ENCODE measurements at regions not wholly inside any gene's neighbourhood (a gene's known extent, or its start where the extent isn't known, plus 50 kb on each side); places are given as distances from the start of the nearest gene placed in this dataset.
"Not testable (repeated sequence)": the region's sequence is repeated elsewhere in the genome, so short reads cannot be mapped to it uniquely, and the experiment has no call there.

GRCh38 chr13:79988573-79988972 is 352.4 kb downstream of the SPRY2 start:
- no peak for DNase-seq

GRCh38 chr13:79987761-79988160 is 353.2 kb downstream of the SPRY2 start:
- no peak for DNase-seq

GRCh38 chr13:79987323-79987722 is 353.6 kb downstream of the SPRY2 start:
- DNase-seq, result no peak

- no peak for DNase-seq
Measured at GRCh38 chr13:79986890-79987289, 354.0 kb downstream of the SPRY2 start.

- DNase-seq, result not testable (repeated sequence)
Measured at GRCh38 chr13:79974935-79975650, 365.8 kb downstream of the SPRY2 start.

- DNase-seq, result peak; percentile 1 to 11
Measured at GRCh38 chr13:79973533-79973963, 367.4 kb downstream of the SPRY2 start.

GRCh38 chr13:79972066-79972569 is 368.8 kb downstream of the SPRY2 start:
- DNase-seq, result no peak

GRCh38 chr13:79966493-79966895 is 374.4 kb downstream of the SPRY2 start:
- no peak for DNase-seq

GRCh38 chr13:79966059-79966458 is 374.9 kb downstream of the SPRY2 start:
- DNase-seq, result no peak

GRCh38 chr13:79946556-79946955 is 394.4 kb downstream of the SPRY2 start:
- no peak for DNase-seq

- no peak for DNase-seq
Measured at GRCh38 chr13:79943346-79944023, 397.4 kb downstream of the SPRY2 start.

GRCh38 chr13:79941752-79942151 is 399.2 kb downstream of the SPRY2 start:
- DNase-seq, result no peak

GRCh38 chr13:79939689-79940088 is 401.2 kb downstream of the SPRY2 start:
- DNase-seq, result no peak

GRCh38 chr13:79937771-79938216 is 403.1 kb downstream of the SPRY2 start:
- DNase-seq, result no peak

GRCh38 chr13:79937311-79937710 is 403.6 kb downstream of the SPRY2 start:
- DNase-seq, result no peak

- DNase-seq, result peak; percentile 23 to 42
Measured at GRCh38 chr13:79936368-79937136, 404.4 kb downstream of the SPRY2 start.

- DNase-seq, result no peak
Measured at GRCh38 chr13:79935121-79935520, 405.8 kb downstream of the SPRY2 start.

- DNase-seq, result no peak
Measured at GRCh38 chr13:79933389-79933788, 407.5 kb downstream of the SPRY2 start.

GRCh38 chr13:79932556-79932955 is 408.4 kb downstream of the SPRY2 start:
- DNase-seq, result no peak

GRCh38 chr13:79923973-79924556 is 416.9 kb downstream of the SPRY2 start:
- DNase-seq, result not testable (repeated sequence)

- DNase-seq, result no peak
Measured at GRCh38 chr13:79919091-79919490, 421.8 kb downstream of the SPRY2 start.

- DNase-seq, result no peak
Measured at GRCh38 chr13:79918620-79919019, 422.3 kb downstream of the SPRY2 start.
